Adrenal gland (tissue), 9 donors: ENCODE measurements at regions not wholly inside any gene's neighbourhood (a gene's known extent, or its start where the extent isn't known, plus 50 kb on each side); places are given as distances from the start of the nearest gene placed in this dataset.

Experiments
- DNase-seq, 7 donors: peaks; one replicate each; pipeline ENCODE4 v3.0.0-alpha.2; 2019 to 2020
- H3K27ac ChIP-seq, 5 donors: fragments of 200-600 bp; sonication (generic) in 4 of 5; 1 replicate in 3 of 5; 2 replicates in 2 of 5; pipeline versions ENCODE4 v1.5.1 to v1.8.0; 2016 to 2020; ENCODE audit warnings: mild to moderate bottlenecking in 1 of 5
- H3K27me3 ChIP-seq: fragments of 200-600 bp; 2 replicates; pipeline ENCODE4 v1.8.0; 2021
- H3K36me3 ChIP-seq, 2 donors: fragments of 200-600 bp; replicated peaks in 1 of 2; 1 replicate in 1 of 2; 2 replicates in 1 of 2; pipeline versions ENCODE4 v1.5.1 to v1.8.0; 2018 to 2022
- H3K4me1 ChIP-seq, 2 donors: fragments of 200-600 bp; replicated peaks in 1 of 2; 1 replicate in 1 of 2; 2 replicates in 1 of 2; pipeline versions ENCODE4 v1.5.1 to v1.8.0; 2018 to 2021
- H3K4me3 ChIP-seq, 4 donors: fragments of 200-600 bp; sonication (generic) in 3 of 4; one replicate each; pipeline ENCODE4 v1.5.1; 2016 to 2018
- H3K9me3 ChIP-seq, 3 donors: fragments of 200-600 bp; sonication (generic) in 1 of 3; replicated peaks in 1 of 3; 1 replicate in 2 of 3; 2 replicates in 1 of 3; pipeline versions ENCODE4 v1.5.1 to v1.8.0; 2016 to 2021
- CTCF ChIP-seq, 6 experiments: fragments of 450-650 bp in 4 of 6; fragments of 200-600 bp in 2 of 6; sonication (generic) in 1 of 6; IDR thresholded peaks; 1 replicate in 5 of 6; 2 replicates in 1 of 6; pipeline versions ENCODE4 v1.5.1 to v1.8.0; 2016 to 2021; ENCODE audit warnings: antibody characterized with exemption in 6 of 6, mild to moderate bottlenecking in 2 of 6, moderate library complexity in 1 of 6
- POLR2A ChIP-seq, 2 donors: fragments of 450-650 bp; IDR thresholded peaks; one replicate each; pipeline ENCODE4 v1.6.1; 2017; ENCODE audit warnings: antibody characterized with exemption in 2 of 2, mild to moderate bottlenecking in 2 of 2, moderate library complexity in 1 of 2
- WGBS, 4 donors: extraction: QIAGEN DNeasy Blood & Tissue Kit in 2 of 4; methylation state at CpG; one replicate each; pipeline versions ENCODE4 v1.1.5 to v1.1.7; 2013 to 2017; 5-methylcytosine and 5-hydroxymethylcytosine counted together
- intact Hi-C, 2 donors: fragments of 100-400 bp; cut with DNase I; formaldehyde crosslinking; loops; one replicate each; pipeline versions ENCODE4 v1.14.1 to v1.15.0; 2022 to 2023
- donor health status: healthy with polysubstance abuse.
- donor health status: Bipolar disorder and iron deficiency.
- donor health status: DM: yes; HTN: yes; CAD: no.
- donor health status: DM: no; HTN: no; CAD: no.
- donor health status: DM: no; HTN: no; CAD: no.

- intact Hi-C loops: loop anchor here (5.0 to 10.0 kb wide), 3 partner anchors 83 to 141 kb away; no protein-coding TSS in a partner anchor
- H3K4me1 ChIP-seq: peaks cover 11 to 22% of the 10 kb centered on the region in 2 donors
- no peaks in the 10 kb centered on the region for H3K27me3 ChIP-seq
- no peaks in the 10 kb centered on the region for H3K9me3 ChIP-seq
- H3K36me3 ChIP-seq: no peaks in the 10 kb centered on the region
- WGBS, 4 donors: 59 to 65% (median 63%) methylated on average over 10 of the region's 10 CpGs
- TF ChIP-seq POLR2A (IDR thresholded peaks at IDR 0.05): no peak
- no peak for TF ChIP-seq CTCF (IDR thresholded peaks at IDR 0.05)
- DNase-seq: no peak
- peak overlapping the region in 4 of 5 donors; percentile 42 to 81 (median 69) for H3K27ac ChIP-seq
- H3K4me3 ChIP-seq: peak overlapping the region in 2 of 4 donors; percentile 6 to 71
These were observed 91.2 kb upstream of the SIRPA start for GRCh38 chr20:1803932-1804501.

GRCh38 chr20:1803061-1803931 is 91.9 kb upstream of the SIRPA start:
- peak; percentile 57 to 84 (median 71) for DNase-seq
- H3K4me3 ChIP-seq: peak overlapping the region in 2 of 4 donors; percentile 6 to 71
- intact Hi-C loops: loop anchor here (5.0 to 10.0 kb wide), 3 partner anchors 84 to 142 kb away; no protein-coding TSS in a partner anchor

GRCh38 chr20:1802385-1803060 is 92.7 kb upstream of the SIRPA start:
- Histone ChIP-seq H3K27ac (peak overlapping the region in 4 of 5 donors; percentile 42 to 81 (median 69)), H3K4me3 (peak overlapping the region in 2 of 4 donors; percentile 6 to 71), H3K36me3 (no peaks in the 10 kb centered on the region), H3K27me3 (no peaks in the 10 kb centered on the region), H3K9me3 (no peaks in the 10 kb centered on the region), H3K4me1 (peaks cover 11 to 22% of the 10 kb centered on the region in 2 donors)
- intact Hi-C loops: loop anchor here (5.0 to 10.0 kb wide), 3 partner anchors 85 to 142 kb away; no protein-coding TSS in a partner anchor
- peak; percentile 71 to 84 (median 76) for DNase-seq
- TF ChIP-seq POLR2A (IDR thresholded peaks at IDR 0.05): no peak
- peak; percentile 49 to 87 (median 76) for TF ChIP-seq CTCF (IDR thresholded peaks at IDR 0.05)
- WGBS, 4 donors: 1 to 2% (median 2%) methylated on average over 34 to 35 of the region's 35 CpGs

More at GRCh38 chr20:1803061-1803931, 91.9 kb upstream of the SIRPA start:
- Histone ChIP-seq H3K27me3 (no peaks in the 10 kb centered on the region), H3K36me3 (no peaks in the 10 kb centered on the region), H3K27ac (peak overlapping the region in 4 of 5 donors; percentile 42 to 81 (median 69)), H3K9me3 (no peaks in the 10 kb centered on the region), H3K4me1 (peaks cover 11 to 22% of the 10 kb centered on the region in 2 donors)
- TF ChIP-seq POLR2A (IDR thresholded peaks at IDR 0.05) (peak in 1 of 2 donors; percentile 58), CTCF (IDR thresholded peaks at IDR 0.05) (no peak)
- 0 to 7% (median 0%) methylated on average over 6 to 100 of the region's 100 CpGs for WGBS, 4 donors

- no peak for TF ChIP-seq POLR2A (IDR thresholded peaks at IDR 0.05)
- no peak for DNase-seq
- H3K4me1 ChIP-seq: peaks cover 11 to 22% of the 10 kb centered on the region in 2 donors
- no peak overlapping the region for H3K4me3 ChIP-seq
- no peaks in the 10 kb centered on the region for H3K36me3 ChIP-seq
- intact Hi-C loops: loop anchor here (5.0 to 10.0 kb wide), 3 partner anchors 85 to 143 kb away; no protein-coding TSS in a partner anchor
- H3K27ac ChIP-seq: no peak overlapping the region
- H3K27me3 ChIP-seq: no peaks in the 10 kb centered on the region
- no peaks in the 10 kb centered on the region for H3K9me3 ChIP-seq
- WGBS, 4 donors: 30 to 32% (median 30%) methylated on average over 6 of the region's 6 CpGs
These were observed 93.3 kb upstream of the SIRPA start for GRCh38 chr20:1801929-1802306.
